Nephron (organoid): ENCODE measurements at regions not wholly inside any gene's neighbourhood (a gene's known extent, or its start where the extent isn't known, plus 50 kb on each side); places are given as distances from the start of the nearest gene placed in this dataset.

Experiments
- H3K27ac Mint-ChIP-seq, 3 experiments: 2 replicates each; pipeline ENCODE4 v1.8.0; 2020; ENCODE audit warnings: mixed read lengths in 3 of 3, mild to moderate bottlenecking in 2 of 3, moderate library complexity in 1 of 3
- H3K27me3 Mint-ChIP-seq: 2 replicates; pipeline ENCODE4 v1.8.0; 2021; ENCODE audit warnings: low read depth, mild to moderate bottlenecking, moderate library complexity, mixed read lengths
- H3K36me3 Mint-ChIP-seq: 2 replicates; pipeline ENCODE4 v1.8.0; 2020; ENCODE audit warnings: low read depth, mixed read lengths
- H3K4me1 Mint-ChIP-seq: 2 replicates; pipeline ENCODE4 v1.8.0; 2020; ENCODE audit warnings: mixed read lengths
- H3K4me3 Mint-ChIP-seq, 3 experiments: 2 replicates each; pipeline ENCODE4 v1.8.0; 2020; ENCODE audit warnings: mild to moderate bottlenecking in 3 of 3, mixed read lengths in 3 of 3, moderate library complexity in 2 of 3
- H3K9me3 Mint-ChIP-seq: 2 replicates; pipeline ENCODE4 v1.8.0; 2020; ENCODE audit warnings: mixed read lengths
- TF ChIP-seq, protein P1 (sequence below), 3 experiments: fragments of 200-600 bp; sonication (generic); IDR thresholded peaks; one replicate each; pipeline ENCODE4 v1.5.0; 2021; ENCODE audit warnings: antibody characterized with exemption in 3 of 3; ENCODE audit not compliant: unreplicated experiment in 3 of 3

DNA sequence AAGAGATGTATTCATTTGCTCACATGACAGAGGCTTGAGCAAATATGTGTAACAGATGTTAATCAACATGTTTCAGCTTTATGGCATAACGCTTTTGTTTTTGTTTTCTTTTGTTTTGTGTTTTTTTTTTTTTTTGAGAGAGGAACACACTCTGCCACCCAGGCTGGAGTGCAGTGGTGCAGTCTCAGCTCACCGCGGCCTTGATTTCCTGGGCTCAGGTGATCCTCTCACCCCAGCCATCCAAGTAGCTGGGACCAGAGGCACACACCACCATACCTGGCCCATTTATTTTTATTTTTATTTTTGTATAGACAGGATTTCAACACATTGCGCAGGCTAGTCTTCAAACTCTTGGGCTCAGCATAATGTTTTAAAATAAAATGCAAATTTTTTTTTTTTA is 1504.4 kb upstream of the CADM2 start:
- Mint-ChIP-seq H3K4me3 (no peak overlapping the region), H3K4me1 (peaks cover 32% of the 10 kb centered on the region), H3K27me3 (no peaks in the 10 kb centered on the region), H3K36me3 (no peaks in the 10 kb centered on the region), H3K9me3 (no peaks in the 10 kb centered on the region), H3K27ac (no peak overlapping the region)
- TF ChIP-seq, protein P1, sequence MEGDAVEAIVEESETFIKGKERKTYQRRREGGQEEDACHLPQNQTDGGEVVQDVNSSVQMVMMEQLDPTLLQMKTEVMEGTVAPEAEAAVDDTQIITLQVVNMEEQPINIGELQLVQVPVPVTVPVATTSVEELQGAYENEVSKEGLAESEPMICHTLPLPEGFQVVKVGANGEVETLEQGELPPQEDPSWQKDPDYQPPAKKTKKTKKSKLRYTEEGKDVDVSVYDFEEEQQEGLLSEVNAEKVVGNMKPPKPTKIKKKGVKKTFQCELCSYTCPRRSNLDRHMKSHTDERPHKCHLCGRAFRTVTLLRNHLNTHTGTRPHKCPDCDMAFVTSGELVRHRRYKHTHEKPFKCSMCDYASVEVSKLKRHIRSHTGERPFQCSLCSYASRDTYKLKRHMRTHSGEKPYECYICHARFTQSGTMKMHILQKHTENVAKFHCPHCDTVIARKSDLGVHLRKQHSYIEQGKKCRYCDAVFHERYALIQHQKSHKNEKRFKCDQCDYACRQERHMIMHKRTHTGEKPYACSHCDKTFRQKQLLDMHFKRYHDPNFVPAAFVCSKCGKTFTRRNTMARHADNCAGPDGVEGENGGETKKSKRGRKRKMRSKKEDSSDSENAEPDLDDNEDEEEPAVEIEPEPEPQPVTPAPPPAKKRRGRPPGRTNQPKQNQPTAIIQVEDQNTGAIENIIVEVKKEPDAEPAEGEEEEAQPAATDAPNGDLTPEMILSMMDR (IDR thresholded peaks at IDR 0.05; ENCODE audit: unreplicated experiment in 3 of 3) = no peak

DNA sequence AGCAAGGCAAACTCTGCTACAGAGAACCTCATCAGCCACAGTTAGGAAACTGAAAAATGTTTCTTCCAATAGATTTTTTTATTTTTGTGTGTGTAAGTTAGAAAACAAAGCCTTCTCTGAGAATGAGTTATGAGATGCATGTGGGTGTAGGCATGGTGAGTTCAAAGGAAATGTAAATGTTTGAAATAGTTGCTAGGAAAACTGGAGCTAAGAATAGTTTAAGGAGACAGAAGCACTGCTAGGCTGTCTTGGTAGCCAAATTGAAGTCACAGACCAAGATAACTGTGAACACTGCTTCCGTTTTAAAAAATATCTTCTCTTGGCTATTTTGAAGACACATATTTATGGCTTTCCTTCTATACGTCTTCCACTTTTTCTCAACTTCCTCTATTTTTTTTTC is 1501.2 kb upstream of the CADM2 start:
- Mint-ChIP-seq H3K4me3 (no peak overlapping the region), H3K27ac (peak overlapping the region in 2 of 3 experiments; percentile 3 to 81), H3K4me1 (peaks cover 17% of the 10 kb centered on the region), H3K9me3 (no peaks in the 10 kb centered on the region), H3K36me3 (no peaks in the 10 kb centered on the region), H3K27me3 (no peaks in the 10 kb centered on the region)
- TF ChIP-seq, protein P1 (IDR thresholded peaks at IDR 0.05; ENCODE audit: unreplicated experiment in 3 of 3) = no peak

DNA sequence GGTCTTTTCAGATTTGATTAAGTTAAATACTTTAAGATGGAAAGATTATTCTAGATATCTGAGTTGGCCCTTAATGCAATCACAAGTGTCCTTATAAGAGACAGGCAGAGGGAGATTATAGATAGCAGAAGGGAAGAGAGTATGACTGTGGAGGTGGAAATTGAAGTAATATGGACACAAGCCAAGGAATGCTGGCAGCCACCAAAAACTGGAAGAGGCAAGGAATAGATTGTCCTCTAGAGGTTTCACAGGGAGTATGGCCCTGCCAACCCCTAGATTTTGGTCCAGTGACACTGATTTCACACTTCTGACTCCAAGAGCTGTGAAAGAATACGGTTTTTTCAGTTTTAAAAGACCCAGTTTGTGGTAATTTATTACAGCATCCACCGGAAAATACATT is 1498.7 kb upstream of the CADM2 start:
- Mint-ChIP-seq H3K36me3 (no peaks in the 10 kb centered on the region), H3K9me3 (no peaks in the 10 kb centered on the region), H3K4me3 (no peak overlapping the region), H3K27me3 (no peaks in the 10 kb centered on the region), H3K27ac (no peak overlapping the region), H3K4me1 (peaks cover 17% of the 10 kb centered on the region)
- TF ChIP-seq, protein P1 (IDR thresholded peaks at IDR 0.05; ENCODE audit: unreplicated experiment in 3 of 3) = no peak

DNA sequence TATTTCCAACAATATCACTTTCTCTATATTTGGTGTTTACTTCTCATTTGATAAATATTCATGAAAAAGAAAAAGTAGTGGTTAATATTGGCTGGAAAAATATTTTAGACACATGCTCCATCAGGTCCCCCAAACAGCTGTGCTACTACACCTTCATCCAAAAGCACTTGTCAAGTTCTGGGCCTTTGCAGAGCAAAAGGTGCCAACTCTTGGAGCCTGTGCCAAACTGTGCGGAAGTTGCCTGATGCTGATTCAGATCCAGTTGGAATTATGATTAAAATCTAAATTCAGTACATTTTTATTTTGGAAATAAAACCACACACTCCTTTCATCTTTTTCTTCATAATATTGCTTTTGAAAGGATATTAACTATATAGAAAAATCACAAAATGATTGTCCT is 1497.4 kb upstream of the CADM2 start:
- Mint-ChIP-seq H3K36me3 (no peaks in the 10 kb centered on the region), H3K4me3 (no peak overlapping the region), H3K27me3 (no peaks in the 10 kb centered on the region), H3K4me1 (peaks cover 12% of the 10 kb centered on the region), H3K27ac (no peak overlapping the region), H3K9me3 (no peaks in the 10 kb centered on the region)
- TF ChIP-seq, protein P1 (IDR thresholded peaks at IDR 0.05; ENCODE audit: unreplicated experiment in 3 of 3) = no peak

DNA sequence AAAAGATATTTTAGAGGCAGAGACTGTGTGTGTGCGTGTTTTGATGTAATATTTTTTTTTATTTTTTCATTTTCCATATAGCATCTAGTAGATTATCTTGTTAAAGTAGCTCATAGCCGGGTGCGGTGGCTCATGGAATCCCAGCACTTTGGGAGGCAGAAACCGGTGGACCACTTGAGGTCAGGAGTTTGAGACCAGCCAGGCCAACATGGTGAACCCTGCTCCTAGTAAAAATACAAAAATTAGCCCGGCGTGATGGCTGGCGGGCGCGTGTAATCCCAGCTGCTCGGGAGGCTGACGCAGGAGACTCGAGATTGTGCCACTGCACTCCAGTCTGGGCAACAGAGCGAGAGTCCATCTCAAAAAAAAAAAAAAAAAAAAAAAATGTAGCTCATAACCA is 1481.2 kb upstream of the CADM2 start:
- Mint-ChIP-seq H3K4me3 (no peak overlapping the region), H3K36me3 (no peaks in the 10 kb centered on the region), H3K9me3 (peaks cover 2% of the 10 kb centered on the region), H3K27ac (no peak overlapping the region), H3K4me1 (no peaks in the 10 kb centered on the region), H3K27me3 (no peaks in the 10 kb centered on the region)
- TF ChIP-seq, protein P1 (IDR thresholded peaks at IDR 0.05; ENCODE audit: unreplicated experiment in 3 of 3) = no peak

DNA sequence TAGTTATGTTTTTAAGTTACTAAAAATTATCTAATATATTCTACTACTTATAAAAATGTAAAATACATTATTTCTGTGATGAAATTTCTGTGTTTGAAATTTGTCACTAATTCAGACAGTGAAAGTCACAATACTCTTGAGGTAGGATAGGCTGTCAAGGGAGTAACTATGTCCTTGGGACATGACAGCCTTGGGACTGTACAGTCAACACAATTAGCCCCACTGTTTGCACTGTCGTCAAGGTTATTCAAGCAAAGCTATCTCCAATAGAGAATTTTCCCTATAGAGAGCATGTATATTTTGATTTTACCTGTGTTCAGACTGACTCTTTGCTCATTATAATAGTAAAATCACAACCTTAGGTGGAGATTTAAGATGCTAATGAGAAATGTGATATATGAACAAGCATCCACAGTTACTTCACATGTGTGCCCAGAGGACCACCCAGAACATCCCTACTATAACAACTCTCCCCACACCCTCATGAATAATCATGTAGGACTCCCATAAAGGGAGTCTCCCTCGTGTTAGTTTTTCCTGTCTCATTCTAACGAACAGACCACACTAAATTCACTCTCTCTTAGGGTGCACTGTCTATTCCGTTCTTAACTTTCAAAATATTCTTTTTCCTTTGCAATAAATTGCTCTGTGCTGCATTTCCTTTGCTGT is 1476.3 kb upstream of the CADM2 start:
- Mint-ChIP-seq H3K4me1 (no peaks in the 10 kb centered on the region), H3K36me3 (no peaks in the 10 kb centered on the region), H3K27me3 (no peaks in the 10 kb centered on the region), H3K4me3 (no peak overlapping the region), H3K27ac (no peak overlapping the region), H3K9me3 (no peaks in the 10 kb centered on the region)
- TF ChIP-seq, protein P1 (IDR thresholded peaks at IDR 0.05; ENCODE audit: unreplicated experiment in 3 of 3) = no peak
